ENCODE measurements at regions not wholly inside any gene's neighbourhood (a gene's known extent, or its start where the extent isn't known, plus 50 kb on each side); places are given as distances from the start of the nearest gene placed in this dataset.

GRCh38 chr15:31433091-31433490 lies 106.5 kb downstream of the KLF13 start:
- Histone ChIP-seq H3K27me3 (no peaks in the 10 kb centered on the region), H3K36me3 (ENCODE audit: low read depth, missing control alignments) (no peaks in the 10 kb centered on the region), H3K4me3 (no peak overlapping the region), H3K4me1 (peaks cover 13% of the 10 kb centered on the region), H3K27ac (no peak overlapping the region), H3K9me3 (no peaks in the 10 kb centered on the region)
- TF ChIP-seq POLR2A (IDR thresholded peaks at IDR 0.05): no peak
- TF ChIP-seq, protein P1, sequence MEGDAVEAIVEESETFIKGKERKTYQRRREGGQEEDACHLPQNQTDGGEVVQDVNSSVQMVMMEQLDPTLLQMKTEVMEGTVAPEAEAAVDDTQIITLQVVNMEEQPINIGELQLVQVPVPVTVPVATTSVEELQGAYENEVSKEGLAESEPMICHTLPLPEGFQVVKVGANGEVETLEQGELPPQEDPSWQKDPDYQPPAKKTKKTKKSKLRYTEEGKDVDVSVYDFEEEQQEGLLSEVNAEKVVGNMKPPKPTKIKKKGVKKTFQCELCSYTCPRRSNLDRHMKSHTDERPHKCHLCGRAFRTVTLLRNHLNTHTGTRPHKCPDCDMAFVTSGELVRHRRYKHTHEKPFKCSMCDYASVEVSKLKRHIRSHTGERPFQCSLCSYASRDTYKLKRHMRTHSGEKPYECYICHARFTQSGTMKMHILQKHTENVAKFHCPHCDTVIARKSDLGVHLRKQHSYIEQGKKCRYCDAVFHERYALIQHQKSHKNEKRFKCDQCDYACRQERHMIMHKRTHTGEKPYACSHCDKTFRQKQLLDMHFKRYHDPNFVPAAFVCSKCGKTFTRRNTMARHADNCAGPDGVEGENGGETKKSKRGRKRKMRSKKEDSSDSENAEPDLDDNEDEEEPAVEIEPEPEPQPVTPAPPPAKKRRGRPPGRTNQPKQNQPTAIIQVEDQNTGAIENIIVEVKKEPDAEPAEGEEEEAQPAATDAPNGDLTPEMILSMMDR (IDR thresholded peaks at IDR 0.05): no peak
- WGBS, 2 donors: 94 to 96% methylated on average over 3 to 4 of the region's 4 CpGs
- DNase-seq: no peak
- intact Hi-C loops (cut with DNase I; ENCODE audit: low total_unique reads): no loop called here

- DNase-seq: no peak
- Histone ChIP-seq H3K27me3 (no peaks in the 10 kb centered on the region), H3K27ac (no peak overlapping the region), H3K4me1 (peaks cover 13% of the 10 kb centered on the region), H3K9me3 (no peaks in the 10 kb centered on the region), H3K4me3 (no peak overlapping the region), H3K36me3 (ENCODE audit: low read depth, missing control alignments) (no peaks in the 10 kb centered on the region)
- TF ChIP-seq, protein P1 (IDR thresholded peaks at IDR 0.05): no peak
- TF ChIP-seq POLR2A (IDR thresholded peaks at IDR 0.05): no peak
- WGBS, 2 donors: 90 to 100% methylated on average over 4 to 6 of the region's 6 CpGs
- intact Hi-C loops (cut with DNase I; ENCODE audit: low total_unique reads): no loop called here
Measured at GRCh38 chr15:31433574-31433973, 106.9 kb downstream of the KLF13 start.

- Histone ChIP-seq H3K4me3 (no peak overlapping the region), H3K4me1 (peaks cover 13% of the 10 kb centered on the region), H3K9me3 (no peaks in the 10 kb centered on the region), H3K36me3 (ENCODE audit: low read depth, missing control alignments) (no peaks in the 10 kb centered on the region), H3K27me3 (no peaks in the 10 kb centered on the region), H3K27ac (no peak overlapping the region)
- intact Hi-C loops (cut with DNase I; ENCODE audit: low total_unique reads): no loop called here
- TF ChIP-seq, protein P1 (IDR thresholded peaks at IDR 0.05): no peak
- no peak for TF ChIP-seq POLR2A (IDR thresholded peaks at IDR 0.05)
- 88 to 97% methylated on average over 3 of the region's 3 CpGs for WGBS, 2 donors
- no peak for DNase-seq
Measured at GRCh38 chr15:31434275-31434587, 107.6 kb downstream of the KLF13 start.

- Histone ChIP-seq H3K36me3 (ENCODE audit: low read depth, missing control alignments) (no peaks in the 10 kb centered on the region), H3K27ac (peak overlapping the region in 1 of 2 donors; percentile 39), H3K9me3 (no peaks in the 10 kb centered on the region), H3K4me1 (peaks cover 13% of the 10 kb centered on the region), H3K4me3 (no peak overlapping the region), H3K27me3 (no peaks in the 10 kb centered on the region)
- 70 to 71% methylated on average over 21 of the region's 21 CpGs for WGBS, 2 donors
- peak; percentile 54 for DNase-seq
- intact Hi-C loops (cut with DNase I; ENCODE audit: low total_unique reads): no loop called here
- TF ChIP-seq, protein P1 (IDR thresholded peaks at IDR 0.05): no peak
- no peak for TF ChIP-seq POLR2A (IDR thresholded peaks at IDR 0.05)
Measured at GRCh38 chr15:31434588-31435260, 108.1 kb downstream of the KLF13 start.

DNA sequence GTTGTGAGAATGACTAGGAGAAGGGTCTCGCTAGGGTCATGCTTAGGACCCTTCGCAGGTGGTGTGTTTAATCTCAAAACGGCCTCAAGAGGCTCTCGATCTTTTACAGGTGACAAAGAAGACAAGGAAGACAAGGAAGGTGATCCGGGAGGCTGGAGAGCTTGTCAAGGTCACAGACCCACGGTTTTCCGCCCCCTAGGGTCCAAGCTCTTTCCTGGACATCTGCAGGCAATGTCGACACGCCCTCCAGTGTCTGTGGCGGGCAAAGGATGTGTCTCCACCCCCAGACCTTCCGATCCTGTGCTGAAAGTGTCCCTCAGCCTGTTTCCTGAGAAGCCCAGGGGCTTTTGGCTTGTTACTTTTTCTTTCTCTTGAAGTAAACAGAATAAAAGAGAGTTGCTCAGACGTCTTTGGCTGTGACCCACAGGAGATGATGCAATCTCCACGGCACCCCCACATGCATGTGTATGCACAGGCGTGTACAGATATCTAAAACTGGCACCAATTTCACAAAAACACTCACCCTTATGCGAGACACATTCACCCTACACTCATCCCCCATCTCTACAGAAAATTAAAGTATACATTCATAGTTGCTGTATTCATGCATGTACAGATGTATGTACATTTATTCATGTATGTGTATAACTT lies 108.8 kb downstream of the KLF13 start:
- Histone ChIP-seq H3K36me3 (ENCODE audit: low read depth, missing control alignments) (no peaks in the 10 kb centered on the region), H3K4me1 (peaks cover 13% of the 10 kb centered on the region), H3K27me3 (no peaks in the 10 kb centered on the region), H3K27ac (peak overlapping the region in 1 of 2 donors; percentile 39), H3K9me3 (no peaks in the 10 kb centered on the region), H3K4me3 (no peak overlapping the region)
- TF ChIP-seq, protein P1 (IDR thresholded peaks at IDR 0.05): peak; percentile 50 to 59 (median 58)
- no peak for TF ChIP-seq POLR2A (IDR thresholded peaks at IDR 0.05)
- 32 to 45% methylated on average over 15 of the region's 15 CpGs for WGBS, 2 donors
- intact Hi-C loops (cut with DNase I; ENCODE audit: low total_unique reads): no loop called here
- DNase-seq: peak; percentile 87

Data from testis (tissue), 2 donors.